Fibroblast of lung (primary cell): ENCODE measurements at regions not wholly inside any gene's neighbourhood (a gene's known extent, or its start where the extent isn't known, plus 50 kb on each side); places are given as distances from the start of the nearest gene placed in this dataset.

ENCODE experiments used
- DNase-seq, 2 donors: peaks; one replicate each; pipeline versions ENCODE4 v3.0.0 to v3.0.0-alpha.2; 2010; ENCODE audit warnings: low read depth in 2 of 2
- H2AFZ ChIP-seq: 2 replicates; pipeline ENCODE4 v1.5.1; 2012; ENCODE audit warnings: low read length, control low read depth, inconsistent platforms
- H3K27ac ChIP-seq: 2 replicates; pipeline ENCODE4 v1.5.1; 2011; ENCODE audit warnings: low read length, control low read depth; ENCODE audit not compliant: insufficient read depth
- H3K27me3 ChIP-seq: 2 replicates; pipeline ENCODE4 v1.5.1; 2011; ENCODE audit warnings: mild to moderate bottlenecking, low read length; ENCODE audit not compliant: control insufficient read depth, insufficient read depth
- H3K36me3 ChIP-seq: 2 replicates; pipeline ENCODE4 v1.5.1; 2011; ENCODE audit warnings: low read length; ENCODE audit not compliant: control insufficient read depth, insufficient read depth
- H3K4me1 ChIP-seq: 2 replicates; pipeline ENCODE4 v1.5.1; 2011; ENCODE audit warnings: low read length; ENCODE audit not compliant: control insufficient read depth, insufficient read depth; ENCODE audit errors: extremely low read depth
- H3K4me2 ChIP-seq: 2 replicates; pipeline ENCODE4 v1.5.1; 2011; ENCODE audit warnings: low read length, control low read depth; ENCODE audit not compliant: insufficient read depth; ENCODE audit errors: extremely low read depth
- H3K4me3 ChIP-seq, 4 experiments: fragments of 200-600 bp in 1 of 4; sonication (generic) in 1 of 4; replicated peaks in 1 of 4; 2 replicates each; pipeline ENCODE4 v1.5.1; 2011 to 2016; ENCODE audit warnings: low read length in 4 of 4, low read depth in 3 of 4, mild to moderate bottlenecking in 3 of 4, control low read depth in 2 of 4, inconsistent platforms in 1 of 4, mixed read lengths in 1 of 4; ENCODE audit not compliant: insufficient read depth in 1 of 4; ENCODE audit errors: control extremely low read depth in 1 of 4
- H3K79me2 ChIP-seq: 2 replicates; pipeline ENCODE4 v1.5.1; 2012; ENCODE audit warnings: mild to moderate bottlenecking, low read length, inconsistent platforms; ENCODE audit not compliant: control insufficient read depth, insufficient read depth
- H3K9ac ChIP-seq: 2 replicates; pipeline ENCODE4 v1.5.1; 2011; ENCODE audit warnings: mild to moderate bottlenecking, low read length, control low read depth; ENCODE audit not compliant: insufficient read depth
- H3K9me3 ChIP-seq: 2 replicates; pipeline ENCODE4 v1.5.1; 2012; ENCODE audit warnings: low read depth, low read length; ENCODE audit not compliant: control insufficient read depth, insufficient read depth
- H4K20me1 ChIP-seq: 2 replicates; pipeline ENCODE4 v1.5.1; 2011; ENCODE audit warnings: low read length; ENCODE audit not compliant: control insufficient read depth, insufficient read depth; ENCODE audit errors: extremely low read depth
- EZH2 ChIP-seq: IDR thresholded peaks from 2 replicates; pipeline ENCODE4 v1.5.1; 2012; ENCODE audit warnings: low read length, control low read depth, mild to moderate bottlenecking; ENCODE audit errors: missing control alignments
- TF ChIP-seq, protein P1 (sequence below), 2 donors: IDR thresholded peaks in 1 of 2; conservative IDR thresholded peaks in 1 of 2; 1 replicate in 1 of 2; 2 replicates in 1 of 2; pipeline ENCODE4 v1.5.1; 2011 to 2012; ENCODE audit warnings: low read length in 2 of 2, control low read depth in 1 of 2, inconsistent platforms in 1 of 2, low read depth in 1 of 2, mild to moderate bottlenecking in 1 of 2

DNA sequence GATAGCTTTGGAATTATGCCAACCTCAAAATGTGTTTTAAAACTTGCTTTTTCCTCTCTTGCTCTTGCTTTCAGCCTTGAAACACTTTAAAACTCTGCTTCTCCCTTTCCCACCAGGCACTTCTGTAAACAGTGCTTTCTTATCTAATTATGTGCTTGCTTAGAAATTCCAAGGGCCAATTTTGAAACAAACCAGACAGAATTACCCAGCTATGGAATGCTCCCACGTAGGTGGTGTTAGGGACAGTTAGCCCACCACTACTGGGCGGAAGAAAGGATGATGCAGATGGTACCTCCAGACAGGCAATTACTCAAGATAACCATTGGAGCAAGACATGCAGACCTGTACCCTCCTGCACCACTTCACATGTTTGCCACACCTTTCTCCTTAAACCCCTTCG lies 523.0 kb upstream of the PTPRD start:
- Histone ChIP-seq H3K9ac (no peak overlapping the region), H3K27me3 (no peaks in the 10 kb centered on the region), H3K4me3 (no peak overlapping the region), H3K4me1 (no peaks in the 10 kb centered on the region), H3K4me2 (no peak overlapping the region), H3K27ac (no peak overlapping the region), H2AFZ (no peak overlapping the region), H3K9me3 (no peaks in the 10 kb centered on the region), H3K36me3 (no peaks in the 10 kb centered on the region), H4K20me1 (no peaks in the 10 kb centered on the region), H3K79me2 (no peaks in the 10 kb centered on the region)
- no peak for DNase-seq
- TF ChIP-seq, protein P1, sequence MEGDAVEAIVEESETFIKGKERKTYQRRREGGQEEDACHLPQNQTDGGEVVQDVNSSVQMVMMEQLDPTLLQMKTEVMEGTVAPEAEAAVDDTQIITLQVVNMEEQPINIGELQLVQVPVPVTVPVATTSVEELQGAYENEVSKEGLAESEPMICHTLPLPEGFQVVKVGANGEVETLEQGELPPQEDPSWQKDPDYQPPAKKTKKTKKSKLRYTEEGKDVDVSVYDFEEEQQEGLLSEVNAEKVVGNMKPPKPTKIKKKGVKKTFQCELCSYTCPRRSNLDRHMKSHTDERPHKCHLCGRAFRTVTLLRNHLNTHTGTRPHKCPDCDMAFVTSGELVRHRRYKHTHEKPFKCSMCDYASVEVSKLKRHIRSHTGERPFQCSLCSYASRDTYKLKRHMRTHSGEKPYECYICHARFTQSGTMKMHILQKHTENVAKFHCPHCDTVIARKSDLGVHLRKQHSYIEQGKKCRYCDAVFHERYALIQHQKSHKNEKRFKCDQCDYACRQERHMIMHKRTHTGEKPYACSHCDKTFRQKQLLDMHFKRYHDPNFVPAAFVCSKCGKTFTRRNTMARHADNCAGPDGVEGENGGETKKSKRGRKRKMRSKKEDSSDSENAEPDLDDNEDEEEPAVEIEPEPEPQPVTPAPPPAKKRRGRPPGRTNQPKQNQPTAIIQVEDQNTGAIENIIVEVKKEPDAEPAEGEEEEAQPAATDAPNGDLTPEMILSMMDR (conservative IDR thresholded peaks at IDR 0.05 in 1 of 2, IDR thresholded peaks at IDR 0.05 in 1 of 2; ENCODE audit: low read depth in 1 of 2, low read length in 2 of 2), result no peak
- no peak for TF ChIP-seq EZH2

DNA sequence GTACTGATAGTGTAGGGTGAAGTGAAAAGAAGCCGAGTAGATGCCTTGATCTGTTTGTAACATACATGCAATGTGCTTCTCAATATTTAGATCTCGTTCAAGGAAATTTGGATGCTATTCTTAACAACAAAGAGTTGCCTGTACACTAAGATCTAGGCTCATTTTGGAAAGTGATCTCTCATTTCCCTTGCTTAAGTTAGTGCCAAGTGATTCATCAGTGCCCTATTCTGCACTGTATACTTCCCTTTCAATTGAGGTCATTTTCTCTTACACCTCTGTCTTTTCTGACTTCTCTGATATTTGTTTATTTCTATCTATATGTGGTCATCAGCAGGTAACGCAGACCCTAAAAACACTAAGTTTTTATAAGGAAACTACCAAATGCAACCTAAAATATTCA lies 528.6 kb upstream of the PTPRD start:
- Histone ChIP-seq H4K20me1 (no peaks in the 10 kb centered on the region), H3K36me3 (no peaks in the 10 kb centered on the region), H3K27ac (no peak overlapping the region), H3K27me3 (no peaks in the 10 kb centered on the region), H3K4me2 (no peak overlapping the region), H2AFZ (no peak overlapping the region), H3K79me2 (no peaks in the 10 kb centered on the region), H3K4me1 (no peaks in the 10 kb centered on the region), H3K9ac (no peak overlapping the region), H3K4me3 (no peak overlapping the region), H3K9me3 (no peaks in the 10 kb centered on the region)
- TF ChIP-seq, protein P1 (conservative IDR thresholded peaks at IDR 0.05 in 1 of 2, IDR thresholded peaks at IDR 0.05 in 1 of 2; ENCODE audit: low read depth in 1 of 2, low read length in 2 of 2), result no peak
- TF ChIP-seq EZH2, result no peak
- no peak for DNase-seq

DNA sequence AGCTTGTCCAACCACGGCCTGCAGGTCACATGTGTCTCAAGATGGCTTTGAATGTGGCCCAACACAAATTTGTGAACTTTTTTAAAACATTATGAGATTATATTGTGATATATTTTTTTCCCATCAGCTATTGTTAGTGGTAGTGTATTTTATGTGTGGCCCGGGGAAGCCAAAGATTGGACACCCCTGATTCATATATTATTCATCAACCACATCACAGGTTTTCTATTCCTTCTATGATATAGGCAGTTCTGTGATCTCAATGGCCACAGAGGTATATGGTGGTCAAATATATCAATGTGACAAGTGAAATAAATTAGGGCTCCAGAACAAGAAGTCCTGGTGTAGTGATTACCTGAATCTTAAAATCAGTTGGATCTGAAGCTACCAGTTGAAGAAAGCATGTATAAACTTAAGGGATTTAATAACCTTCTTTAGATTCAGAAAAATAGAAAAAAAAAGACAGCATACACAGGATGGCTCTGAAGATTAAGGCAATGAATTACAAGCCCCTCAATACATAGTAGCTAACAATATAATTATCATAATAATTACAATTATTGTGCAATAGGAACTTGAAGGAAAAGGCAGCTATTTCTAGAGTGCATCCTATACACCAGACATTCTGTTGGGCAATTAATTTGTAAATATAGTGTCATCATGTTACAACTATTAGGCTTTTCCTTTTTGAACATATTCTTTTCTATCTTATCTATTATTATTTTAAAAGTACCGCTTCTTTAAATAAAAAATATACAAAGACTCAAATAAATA lies 530.4 kb upstream of the PTPRD start:
- H3K9me3 ChIP-seq, result no peaks in the 10 kb centered on the region
- no peak overlapping the region for H3K9ac ChIP-seq
- H3K4me1 ChIP-seq, result no peaks in the 10 kb centered on the region
- no peak for DNase-seq
- no peaks in the 10 kb centered on the region for H3K27me3 ChIP-seq
- no peak overlapping the region for H2AFZ ChIP-seq
- H3K36me3 ChIP-seq, result no peaks in the 10 kb centered on the region
- no peaks in the 10 kb centered on the region for H4K20me1 ChIP-seq
- H3K79me2 ChIP-seq, result no peaks in the 10 kb centered on the region
- H3K4me3 ChIP-seq, result no peak overlapping the region
- H3K4me2 ChIP-seq, result no peak overlapping the region
- no peak overlapping the region for H3K27ac ChIP-seq
- TF ChIP-seq, protein P1 (conservative IDR thresholded peaks at IDR 0.05 in 1 of 2, IDR thresholded peaks at IDR 0.05 in 1 of 2; ENCODE audit: low read depth in 1 of 2, low read length in 2 of 2), result no peak
- TF ChIP-seq EZH2, result no peak
